GM19023 (cell line): ENCODE measurements at regions not wholly inside any gene's neighbourhood (a gene's known extent, or its start where the extent isn't known, plus 50 kb on each side); places are given as distances from the start of the nearest gene placed in this dataset.

Experiments used
- ATAC-seq: cut with Tn5 transposase; IDR thresholded peaks from one replicate; pipeline ENCODE4 v1.9.1; 2021; ENCODE audit warnings: mild to moderate bottlenecking, moderate library complexity; ENCODE audit not compliant: unreplicated experiment

DNA sequence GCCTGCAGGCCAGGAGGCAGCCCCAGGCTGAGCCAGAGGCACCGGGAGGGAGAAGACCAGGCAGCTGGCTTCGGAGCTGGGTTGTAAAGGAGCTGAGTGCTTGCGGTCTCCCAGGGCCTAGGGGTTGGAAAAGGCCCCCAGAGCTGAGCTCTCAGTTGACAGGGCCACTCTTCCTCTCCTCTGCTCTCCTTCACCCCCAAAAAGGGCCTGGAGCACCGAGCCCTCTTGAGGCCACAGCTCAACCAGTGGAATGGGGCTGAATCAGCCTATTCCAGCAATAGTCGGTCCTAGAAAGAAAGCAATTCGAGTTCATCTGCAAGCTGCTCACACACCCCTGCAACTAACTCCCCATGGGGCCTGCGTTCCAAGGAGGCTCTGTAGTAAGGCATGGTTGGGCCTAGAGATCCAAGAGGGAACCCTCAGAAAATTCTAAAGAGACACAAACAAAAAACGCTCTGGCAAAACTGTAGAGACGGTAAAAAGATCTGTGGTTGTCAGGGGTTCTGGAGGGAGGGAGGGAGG, 205.0 kb downstream of the BUD13 start:
- ATAC-seq: no peak

DNA sequence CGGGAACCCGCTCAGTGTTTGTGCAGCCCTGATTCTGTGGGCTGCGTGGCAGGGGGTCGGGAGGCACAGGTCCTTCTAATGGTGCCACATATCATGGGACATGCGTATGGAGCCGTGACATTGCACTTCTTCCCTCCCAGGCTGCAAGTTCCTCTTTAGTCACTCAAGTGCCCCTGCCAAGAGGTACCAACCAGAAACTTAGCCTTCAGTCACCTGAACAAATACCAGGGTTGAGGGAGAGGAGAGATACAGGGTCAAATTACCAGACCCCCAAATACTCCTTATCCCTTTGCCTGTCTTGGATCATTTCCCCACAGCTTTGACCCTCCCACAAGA, 209.1 kb downstream of the BUD13 start:
- no peak for ATAC-seq

DNA sequence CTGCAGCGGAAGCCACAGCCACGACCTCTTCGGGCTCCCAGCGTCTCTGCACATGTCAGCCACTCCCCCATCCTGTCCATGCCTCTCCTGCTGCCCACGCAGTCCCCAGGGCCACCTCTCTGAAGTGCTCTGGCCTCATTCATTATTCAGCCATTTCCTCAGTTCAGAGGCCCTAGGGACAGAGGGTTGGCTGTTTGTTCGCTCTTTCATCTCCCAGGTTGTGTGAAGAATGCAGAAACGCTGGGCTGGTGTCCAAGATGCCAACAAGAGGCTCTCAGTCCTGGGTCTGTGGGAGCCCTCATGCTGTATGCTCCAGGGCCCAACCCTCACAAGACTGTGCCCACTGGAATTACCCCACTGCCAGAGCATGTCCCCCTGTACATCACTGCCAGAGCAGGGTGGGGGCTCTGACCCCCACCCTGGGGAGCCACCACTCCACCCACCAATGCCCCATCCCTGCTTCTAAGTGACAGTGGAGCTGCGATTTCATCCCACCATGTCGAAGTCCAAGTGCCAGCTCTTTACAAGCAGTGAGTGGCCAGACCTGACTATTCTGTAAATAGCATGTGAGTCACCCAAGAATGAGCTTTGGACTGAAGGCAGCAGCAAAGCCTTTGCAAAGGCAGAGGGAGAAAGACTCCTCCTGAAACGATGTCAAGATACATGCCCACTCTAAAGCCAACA, 209.6 kb downstream of the BUD13 start:
- ATAC-seq: no peak

DNA sequence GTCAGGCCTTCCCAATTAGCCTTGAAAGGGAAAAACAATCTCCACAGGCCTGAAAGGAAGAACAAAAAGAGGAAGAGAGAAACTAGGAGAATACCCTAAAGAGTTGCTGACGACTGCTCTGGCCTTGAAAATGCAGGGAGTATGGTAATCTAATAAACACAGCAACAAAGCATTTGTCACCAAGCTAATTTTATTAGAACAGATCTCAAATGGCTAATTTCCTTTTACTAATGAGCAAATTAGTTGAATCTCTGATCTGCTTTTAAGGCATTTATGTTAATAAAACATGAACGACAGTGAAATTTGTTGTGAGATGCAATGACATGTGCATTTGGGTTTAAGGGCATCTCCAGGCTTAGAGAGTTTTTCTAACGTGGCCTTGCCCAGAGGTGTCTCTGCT, 212.2 kb downstream of the BUD13 start:
- ATAC-seq: no peak

DNA sequence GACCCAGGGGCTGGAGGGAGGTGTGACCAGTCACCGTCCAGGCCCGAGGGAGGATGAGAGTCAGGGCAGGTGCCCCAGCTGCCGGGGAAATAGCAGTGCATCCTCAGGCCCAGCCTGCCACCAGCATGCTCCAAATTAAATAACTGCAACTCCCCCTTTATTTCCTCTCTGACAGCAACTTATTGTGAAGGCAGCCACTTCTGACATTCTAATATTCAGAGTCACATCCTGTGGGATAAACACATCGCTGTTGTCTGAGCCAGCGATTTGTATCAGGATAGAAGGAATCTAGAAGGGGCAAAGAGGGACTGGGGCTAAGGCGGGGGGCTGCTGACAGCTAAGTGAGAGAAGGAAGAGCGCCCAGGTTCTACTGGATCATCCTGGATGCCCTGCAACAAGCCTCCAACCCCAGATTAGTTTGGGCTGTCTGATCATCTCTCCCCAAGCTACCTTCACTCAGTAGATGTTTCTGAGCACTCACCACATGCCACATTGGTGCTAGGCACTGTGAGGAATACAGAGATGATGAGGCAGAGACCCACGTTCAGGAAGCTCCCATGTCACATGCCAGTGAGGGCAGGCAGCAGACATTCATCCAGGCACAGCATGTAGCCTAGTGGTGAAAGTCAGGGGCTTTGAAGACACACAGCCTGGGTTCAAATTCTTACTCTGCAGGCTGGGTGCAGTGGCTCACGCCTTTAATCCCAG, 214.1 kb downstream of the BUD13 start:
- ATAC-seq: no peak

DNA sequence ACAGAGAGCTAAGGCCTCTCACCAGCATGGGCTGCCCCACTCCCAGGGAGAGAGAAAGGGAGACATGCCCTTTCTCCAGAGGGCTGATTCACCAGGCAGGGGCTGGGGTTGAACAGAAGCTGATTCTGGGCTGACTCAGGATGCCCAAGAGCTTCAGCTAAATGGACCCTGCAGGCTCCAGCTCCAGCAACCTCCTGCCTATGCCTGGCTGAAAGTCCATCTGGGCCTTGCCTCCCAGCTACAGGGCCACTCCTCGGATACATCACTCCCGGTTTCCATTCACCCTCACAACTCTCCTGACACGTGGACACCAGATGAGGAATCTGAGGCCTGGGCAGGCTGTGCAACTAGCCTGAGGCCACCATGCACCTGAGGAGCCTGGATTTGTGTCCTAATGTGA, 215.5 kb downstream of the BUD13 start:
- ATAC-seq: no peak

DNA sequence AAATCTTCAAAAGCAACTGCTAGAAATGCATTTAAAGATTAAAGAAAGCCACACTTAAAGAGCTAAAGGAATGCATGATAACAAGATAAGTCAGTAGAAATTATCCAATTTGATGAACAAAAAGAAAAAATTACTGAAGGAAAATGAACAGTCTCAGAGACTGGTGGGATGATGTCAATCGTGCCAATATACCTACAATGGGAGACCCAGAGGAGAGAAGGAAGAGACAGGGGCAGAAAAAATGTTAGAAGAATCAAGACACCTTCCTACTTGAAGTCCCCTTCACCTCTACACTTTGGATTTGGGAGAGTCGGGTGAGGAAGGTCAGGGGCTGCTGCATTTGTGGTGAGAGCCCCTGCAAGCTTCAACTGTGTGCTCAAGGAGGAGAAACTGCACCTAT, 216.3 kb downstream of the BUD13 start:
- ATAC-seq: no peak

DNA sequence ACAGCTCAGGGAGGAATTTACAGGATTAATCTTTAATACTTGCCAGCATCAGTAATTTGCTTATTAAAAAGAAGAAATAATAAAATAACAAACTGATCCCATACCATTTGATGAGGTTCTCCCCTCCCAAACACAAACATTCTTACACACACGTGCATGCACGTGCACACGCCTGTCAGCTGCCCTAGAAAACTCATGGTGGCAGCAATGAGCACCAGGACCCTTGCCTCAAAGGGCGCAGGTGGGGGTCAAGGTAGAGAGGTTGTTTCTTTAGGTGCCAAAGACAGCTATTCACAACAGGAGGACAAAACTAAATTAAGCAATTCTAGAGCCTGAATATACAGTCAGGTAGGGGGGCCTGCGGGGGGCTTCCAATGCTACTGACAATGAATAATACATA, 219.3 kb downstream of the BUD13 start:
- no peak for ATAC-seq

DNA sequence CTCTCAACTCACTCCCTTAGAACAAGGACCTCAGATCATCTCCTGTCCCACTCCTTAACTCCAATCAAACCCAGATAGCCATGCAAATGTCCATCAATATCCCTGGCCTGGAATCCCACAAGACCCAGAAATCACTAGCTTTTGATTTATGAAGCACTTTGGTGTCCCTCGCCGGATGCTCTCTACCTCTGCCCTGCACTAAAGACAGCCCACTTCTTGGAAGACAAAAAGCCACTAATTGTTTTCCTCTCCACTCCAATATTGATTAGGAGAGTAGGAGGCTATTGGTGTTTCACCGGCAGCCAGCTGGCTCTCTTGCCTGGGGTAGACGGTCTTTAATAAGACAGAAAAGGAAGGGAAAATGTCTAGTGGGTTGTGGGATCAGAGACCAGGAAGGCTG, 221.2 kb downstream of the BUD13 start:
- ATAC-seq: no peak

DNA sequence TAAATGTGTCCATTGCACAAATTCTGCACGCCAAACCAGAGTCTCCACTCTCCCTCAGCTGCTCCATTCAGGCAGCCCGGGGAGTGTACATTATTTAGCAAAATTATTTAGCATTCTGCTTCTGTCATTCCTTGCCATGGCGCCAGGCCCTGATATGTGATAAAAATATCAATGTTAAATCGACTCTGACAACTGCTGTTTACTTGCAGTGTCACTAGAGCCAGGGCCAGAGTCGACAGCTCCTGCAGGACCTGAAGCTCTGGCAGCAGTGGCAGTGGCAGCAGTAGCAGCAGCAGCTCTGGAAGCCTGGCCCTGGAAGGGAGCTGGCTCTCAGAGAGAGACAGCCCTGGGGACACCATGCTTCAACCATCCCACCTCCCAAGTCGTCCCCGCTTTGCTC, 224.5 kb downstream of the BUD13 start:
- no peak for ATAC-seq

DNA sequence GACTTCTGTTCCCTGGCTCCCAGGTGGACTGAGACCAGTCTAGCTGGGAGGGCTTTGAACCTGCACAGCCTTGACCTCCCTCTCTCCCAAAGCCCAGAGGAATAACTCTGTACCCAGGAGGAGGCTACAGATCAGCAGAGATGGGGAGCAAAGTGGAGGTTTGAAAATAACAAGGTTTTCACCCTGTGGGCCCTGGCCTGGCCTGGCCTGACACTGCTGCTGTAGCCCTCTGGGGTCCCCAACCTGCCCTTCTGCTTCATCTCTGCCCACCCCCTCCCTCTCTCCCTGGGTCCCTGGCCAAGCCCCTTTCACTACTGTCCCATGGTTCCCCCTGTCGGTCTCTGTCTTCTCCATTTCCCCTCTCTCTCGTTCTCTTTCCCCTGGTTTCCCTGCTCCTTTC, 225.2 kb downstream of the BUD13 start:
- ATAC-seq: no peak

DNA sequence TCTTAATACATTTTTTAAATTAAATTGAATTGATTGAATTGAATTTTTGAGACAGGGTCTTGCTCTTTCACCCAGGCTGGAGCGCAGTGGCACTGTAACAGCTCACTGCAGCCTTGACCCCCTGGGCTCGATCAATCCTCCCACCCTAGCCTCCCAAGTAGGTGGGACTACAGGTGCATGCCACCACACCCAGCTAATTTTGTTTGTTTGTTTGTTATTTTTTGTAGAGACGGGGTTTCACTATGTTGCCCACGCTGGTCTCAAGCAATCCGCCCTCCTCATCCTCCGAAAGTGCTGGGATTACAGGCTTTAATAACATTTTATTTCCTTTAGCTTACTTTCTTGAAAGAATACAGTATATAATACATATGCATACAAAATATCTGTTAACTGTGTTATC, 226.9 kb downstream of the BUD13 start:
- ATAC-seq: no peak

DNA sequence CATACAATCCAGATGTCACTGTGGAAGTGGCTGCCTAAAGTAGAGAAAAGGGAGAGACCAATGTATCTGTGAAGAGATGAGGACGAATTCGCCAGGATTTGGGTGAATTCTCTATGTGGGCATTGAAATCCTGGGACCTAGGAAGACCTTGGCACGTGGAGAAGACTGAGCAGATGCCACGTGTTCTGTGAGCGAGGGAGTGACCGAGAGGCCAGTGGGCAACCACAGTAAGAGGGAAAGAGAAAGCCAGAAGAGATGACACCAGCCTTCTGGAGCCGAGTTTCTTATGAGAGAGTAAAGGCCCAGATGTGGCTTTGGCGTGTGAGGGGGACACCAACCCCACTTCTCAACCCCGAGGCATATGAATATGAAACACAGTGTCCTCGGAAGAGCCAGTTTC, 228.1 kb downstream of the BUD13 start:
- no peak for ATAC-seq

DNA sequence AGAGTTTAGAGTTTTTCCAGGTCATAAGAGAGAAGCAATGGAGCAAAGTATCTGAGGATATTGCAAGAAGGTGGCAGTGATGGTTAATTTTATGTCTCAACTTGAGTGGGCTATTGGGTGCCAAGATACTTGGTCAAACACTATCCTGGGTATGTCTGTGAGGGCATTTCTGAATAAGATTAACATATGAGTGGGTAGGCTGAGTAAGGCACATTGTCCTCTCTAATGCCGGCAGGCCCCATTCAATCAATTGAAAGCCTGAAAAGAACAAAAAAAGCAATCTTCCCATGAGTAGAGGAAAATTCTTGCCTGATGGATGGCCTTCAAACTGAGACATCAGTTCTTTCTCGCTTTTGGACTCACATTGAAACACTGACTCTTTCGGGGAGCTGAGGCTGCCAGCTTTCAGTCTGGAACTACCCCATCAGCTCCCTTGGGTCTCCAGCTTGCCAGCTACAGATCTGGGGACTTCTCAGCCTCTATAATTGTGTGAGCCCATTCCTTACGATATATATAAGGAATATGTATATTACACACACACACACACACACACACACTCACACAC, 228.8 kb downstream of the BUD13 start:
- ATAC-seq: no peak

DNA sequence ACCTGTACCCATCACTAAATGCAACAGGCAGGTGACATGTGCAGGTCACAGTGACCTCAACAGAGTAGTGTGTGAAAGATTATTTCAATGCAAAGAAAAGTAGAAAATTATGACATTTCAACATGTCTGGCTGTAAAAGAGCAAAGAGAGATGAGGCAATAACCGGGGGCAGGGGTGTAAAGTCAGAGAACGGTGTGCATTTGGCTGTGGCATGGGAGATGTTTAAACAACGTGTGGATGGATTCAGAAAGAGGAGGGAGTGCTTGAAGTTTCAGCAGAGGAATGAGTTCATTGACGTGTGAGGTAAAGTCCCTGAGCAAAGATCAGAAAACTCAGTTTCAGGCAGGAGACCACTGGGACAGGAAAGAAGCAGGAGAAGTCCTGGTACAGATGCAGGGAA, 229.7 kb downstream of the BUD13 start:
- no peak for ATAC-seq

DNA sequence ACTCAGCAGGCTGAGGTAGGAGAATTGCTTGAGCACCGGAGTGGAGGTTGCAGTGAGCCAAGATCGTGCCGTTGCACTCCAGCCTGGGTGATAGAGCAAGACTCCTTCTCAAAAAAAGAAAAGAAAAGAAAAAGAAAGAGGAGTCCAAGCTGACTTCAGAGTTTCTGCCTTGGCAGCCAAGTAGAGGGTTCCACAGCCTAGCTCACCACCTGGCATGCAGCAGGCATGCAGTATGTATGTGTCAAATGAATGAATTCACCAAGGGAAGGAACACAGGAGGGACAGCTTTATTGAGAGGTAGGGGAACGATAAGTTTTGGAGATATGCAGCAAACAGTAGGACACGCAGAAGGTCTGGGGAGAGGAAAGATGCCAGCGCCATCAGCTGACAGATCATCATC, 230.4 kb downstream of the BUD13 start:
- no peak for ATAC-seq

DNA sequence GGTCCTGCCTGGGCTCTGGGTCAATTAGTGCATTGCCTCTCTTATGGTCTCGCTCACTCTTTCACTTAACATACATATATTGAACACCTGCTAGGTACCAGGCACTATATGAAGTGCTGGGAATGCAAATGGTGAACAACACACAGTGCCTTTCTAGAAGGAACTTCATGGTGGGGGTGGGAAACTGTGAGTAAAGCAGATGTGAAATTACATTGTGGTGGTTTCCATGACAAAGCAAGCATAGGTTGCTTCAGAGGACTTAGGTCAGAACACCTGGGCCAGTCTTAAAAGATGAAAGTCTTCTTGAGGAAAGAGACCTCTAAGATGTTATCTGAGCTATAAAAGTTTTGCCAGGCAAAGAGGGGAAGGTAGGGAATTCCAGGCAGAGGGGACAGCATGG, 231.3 kb downstream of the BUD13 start:
- no peak for ATAC-seq

DNA sequence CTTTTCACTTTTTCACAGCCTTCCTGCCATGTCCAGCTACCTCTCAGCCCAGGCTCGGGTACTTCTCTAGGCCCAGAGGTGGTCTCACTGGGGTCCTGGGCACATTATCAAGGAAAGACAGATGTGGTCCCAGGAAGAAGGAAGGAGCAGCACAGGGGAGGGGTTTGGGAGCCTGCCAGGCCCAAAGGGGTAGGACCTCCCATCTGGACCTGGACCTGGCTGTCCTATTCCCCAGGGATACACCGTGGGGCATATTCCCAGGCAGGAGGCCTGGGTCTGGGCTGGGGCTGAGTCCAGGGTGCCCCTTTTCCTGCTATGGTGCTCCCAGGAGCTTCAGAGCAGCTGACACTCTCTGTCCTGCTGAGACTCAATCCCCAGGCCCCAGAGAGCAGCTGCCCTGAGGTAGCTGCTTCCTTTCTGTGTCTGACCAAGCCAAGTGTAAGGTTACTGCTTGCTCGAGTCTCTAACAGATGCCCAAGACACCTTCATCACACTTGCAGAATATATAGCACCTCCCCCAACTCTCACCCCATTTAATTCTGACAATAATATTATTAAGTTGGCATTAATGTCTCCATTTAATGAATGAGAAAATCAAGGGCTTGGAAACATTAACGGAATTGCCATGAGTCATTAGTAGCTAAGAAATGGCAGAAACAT, 232.0 kb downstream of the BUD13 start:
- no peak for ATAC-seq

DNA sequence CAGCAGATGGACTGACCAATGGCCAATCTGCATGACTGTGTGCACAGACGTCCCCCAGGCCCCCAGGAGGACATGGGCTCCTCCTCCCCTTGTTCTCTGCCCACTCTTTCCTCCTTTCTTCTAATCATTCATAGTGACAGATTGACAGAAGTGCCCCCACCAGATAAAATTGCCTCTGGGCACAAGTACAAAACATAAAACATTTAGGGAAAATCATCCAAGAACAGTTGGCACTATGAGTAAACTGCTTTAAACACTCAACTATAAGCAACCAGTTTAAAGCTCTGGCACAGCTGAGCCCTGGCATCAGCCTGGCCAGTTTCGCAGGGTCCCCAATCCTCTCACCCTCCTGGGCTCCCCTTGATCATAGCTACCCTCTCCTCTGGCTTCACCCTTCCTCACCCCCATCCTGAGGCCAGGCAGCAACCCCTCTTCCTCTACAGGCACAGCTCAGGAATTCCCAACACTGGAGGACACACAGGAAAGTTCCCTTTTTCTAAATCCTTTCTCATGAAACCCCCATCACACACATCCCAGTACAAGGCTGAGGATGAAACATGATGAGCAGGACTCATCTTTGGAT, 232.9 kb downstream of the BUD13 start:
- ATAC-seq: no peak

DNA sequence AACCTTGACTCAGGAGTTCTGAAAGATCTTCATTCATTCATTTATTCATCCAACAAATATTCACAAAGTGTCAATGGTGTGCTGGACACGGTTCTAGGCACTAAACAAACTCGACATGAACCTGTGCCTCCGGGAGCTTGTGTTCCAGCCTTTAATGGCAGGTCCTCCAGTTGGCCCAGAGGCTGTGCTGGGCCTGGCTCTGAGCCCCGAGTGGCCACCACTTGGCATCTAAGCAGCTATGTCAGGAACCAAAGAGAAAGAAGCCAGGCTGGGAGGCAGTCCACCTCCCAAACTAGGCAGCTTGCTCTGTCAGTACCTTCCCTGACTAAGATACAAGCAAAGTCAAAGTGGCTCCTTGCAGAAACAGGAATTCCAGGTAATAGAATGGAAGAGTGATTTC, 233.6 kb downstream of the BUD13 start:
- no peak for ATAC-seq

DNA sequence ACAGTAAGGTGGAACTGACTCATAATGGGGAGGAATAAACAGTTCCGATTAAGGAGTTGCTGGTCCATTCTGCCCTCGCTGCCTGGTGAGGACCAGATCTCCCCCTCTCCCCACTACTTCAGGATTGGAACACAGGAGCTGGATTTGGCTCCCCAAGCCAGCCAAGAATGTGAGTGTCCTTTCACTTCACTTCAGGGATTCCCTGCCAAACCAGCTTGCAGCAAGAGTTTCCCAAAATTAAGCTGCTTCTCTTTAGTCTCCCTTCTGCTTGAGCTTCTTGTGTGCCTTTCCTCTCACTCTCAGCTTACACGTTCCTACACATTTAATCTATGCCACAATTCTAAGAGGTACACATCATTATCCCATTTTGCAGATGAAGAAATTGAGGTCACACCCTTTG, 234.1 kb downstream of the BUD13 start:
- ATAC-seq: no peak

DNA sequence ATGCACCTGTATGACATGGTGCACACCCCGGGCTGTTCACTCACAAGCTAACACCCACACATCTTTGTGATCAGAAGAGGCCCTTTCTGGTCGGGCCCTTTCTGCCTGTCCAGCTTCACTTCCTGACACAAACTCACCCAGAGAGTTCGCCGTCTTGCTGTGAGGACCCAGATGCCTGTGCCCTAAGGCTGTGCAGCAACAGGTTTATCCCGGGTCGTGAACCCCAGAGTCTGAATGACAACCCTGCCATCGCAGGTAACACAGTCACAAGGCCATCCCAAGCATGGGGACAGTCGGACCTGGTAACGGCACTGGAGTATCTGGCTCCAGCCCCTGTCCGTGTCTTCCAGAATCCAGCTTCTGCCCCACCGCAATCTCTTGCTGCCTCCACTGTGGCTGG, 235.1 kb downstream of the BUD13 start:
- no peak for ATAC-seq
